ENCODE measurements at regions not wholly inside any gene's neighbourhood (a gene's known extent, or its start where the extent isn't known, plus 50 kb on each side); places are given as distances from the start of the nearest gene placed in this dataset.

GRCh38 chr4:11614426-11614825 lies 185.7 kb upstream of the HS3ST1 start:
- Mint-ChIP-seq H3K4me1 (ENCODE audit: low read depth) (peaks cover 11% of the 10 kb centered on the region), H3K27ac (ENCODE audit: unreplicated experiment) (no peak overlapping the region), H3K36me3 (ENCODE audit: low read depth) (no peaks in the 10 kb centered on the region), H3K4me3 (ENCODE audit: unreplicated experiment) (no peak overlapping the region), H3K9me3 (ENCODE audit: low read depth) (no peaks in the 10 kb centered on the region), H3K27me3 (ENCODE audit: low read depth) (peaks cover 3% of the 10 kb centered on the region)
- no peak for TF ChIP-seq CTCF (IDR thresholded peaks at IDR 0.05)
- no peak for DNase-seq (ENCODE audit: low spot score)

- H3K36me3 Mint-ChIP-seq (ENCODE audit: low read depth): no peaks in the 10 kb centered on the region
- no peak overlapping the region for H3K27ac Mint-ChIP-seq (ENCODE audit: unreplicated experiment)
- no peak for TF ChIP-seq CTCF (IDR thresholded peaks at IDR 0.05)
- H3K4me1 Mint-ChIP-seq (ENCODE audit: low read depth): peaks cover 11% of the 10 kb centered on the region
- H3K9me3 Mint-ChIP-seq (ENCODE audit: low read depth): no peaks in the 10 kb centered on the region
- no peak overlapping the region for H3K4me3 Mint-ChIP-seq (ENCODE audit: unreplicated experiment)
- no peak for DNase-seq (ENCODE audit: low spot score)
- peaks cover 4% of the 10 kb centered on the region for H3K27me3 Mint-ChIP-seq (ENCODE audit: low read depth)
These were observed 183.2 kb upstream of the HS3ST1 start for GRCh38 chr4:11611868-11612267.

- Mint-ChIP-seq H3K4me3 (ENCODE audit: unreplicated experiment) (no peak overlapping the region), H3K27me3 (ENCODE audit: low read depth) (peaks cover 4% of the 10 kb centered on the region), H3K9me3 (ENCODE audit: low read depth) (no peaks in the 10 kb centered on the region), H3K36me3 (ENCODE audit: low read depth) (no peaks in the 10 kb centered on the region), H3K4me1 (ENCODE audit: low read depth) (peaks cover 10% of the 10 kb centered on the region), H3K27ac (ENCODE audit: unreplicated experiment) (no peak overlapping the region)
- TF ChIP-seq CTCF (IDR thresholded peaks at IDR 0.05): no peak
- no peak for DNase-seq (ENCODE audit: low spot score)
These were observed 181.1 kb upstream of the HS3ST1 start for GRCh38 chr4:11609751-11610150.

GRCh38 chr4:11608992-11609391 lies 180.3 kb upstream of the HS3ST1 start:
- Mint-ChIP-seq H3K27me3 (ENCODE audit: low read depth) (peaks cover 4% of the 10 kb centered on the region), H3K36me3 (ENCODE audit: low read depth) (no peaks in the 10 kb centered on the region), H3K27ac (ENCODE audit: unreplicated experiment) (no peak overlapping the region), H3K4me3 (ENCODE audit: unreplicated experiment) (no peak overlapping the region), H3K4me1 (ENCODE audit: low read depth) (peaks cover 4% of the 10 kb centered on the region), H3K9me3 (ENCODE audit: low read depth) (no peaks in the 10 kb centered on the region)
- DNase-seq (ENCODE audit: low spot score): no peak
- TF ChIP-seq CTCF (IDR thresholded peaks at IDR 0.05): no peak

GRCh38 chr4:11606078-11606477 lies 177.4 kb upstream of the HS3ST1 start:
- H3K36me3 Mint-ChIP-seq (ENCODE audit: low read depth): no peaks in the 10 kb centered on the region
- no peaks in the 10 kb centered on the region for H3K9me3 Mint-ChIP-seq (ENCODE audit: low read depth)
- no peak for DNase-seq (ENCODE audit: low spot score)
- H3K4me3 Mint-ChIP-seq (ENCODE audit: unreplicated experiment): no peak overlapping the region
- no peak overlapping the region for H3K27ac Mint-ChIP-seq (ENCODE audit: unreplicated experiment)
- no peaks in the 10 kb centered on the region for H3K4me1 Mint-ChIP-seq (ENCODE audit: low read depth)
- peaks cover 3% of the 10 kb centered on the region for H3K27me3 Mint-ChIP-seq (ENCODE audit: low read depth)
- TF ChIP-seq CTCF (IDR thresholded peaks at IDR 0.05): no peak

All from chondrocyte (in vitro differentiated cells).